Mesenchymal stem cell (in vitro differentiated cells and primary cell): ENCODE measurements at regions not wholly inside any gene's neighbourhood (a gene's known extent, or its start where the extent isn't known, plus 50 kb on each side); places are given as distances from the start of the nearest gene placed in this dataset.

ENCODE experiments used
- DNase-seq: peaks from one replicate; pipeline ENCODE4 v3.0.0-alpha.2; 2013
- H2AFZ ChIP-seq: one replicate; pipeline ENCODE4 v1.6.1; 2013; ENCODE audit warnings: low read depth, mild to moderate bottlenecking, control low read depth, inconsistent platforms, low read length, moderate library complexity
- H2AK5ac ChIP-seq: 2 replicates; pipeline ENCODE4 v1.6.1; 2013; ENCODE audit warnings: low read length, moderate library complexity, mild to moderate bottlenecking, inconsistent platforms; ENCODE audit not compliant: severe bottlenecking
- H2BK120ac ChIP-seq: one replicate; pipeline ENCODE4 v1.6.1; 2013; ENCODE audit warnings: low read depth, mild to moderate bottlenecking, inconsistent platforms, low read length, moderate library complexity
- H2BK12ac ChIP-seq, 2 experiments: one replicate each; pipeline ENCODE4 v1.6.1; 2013; ENCODE audit warnings: inconsistent platforms in 2 of 2, low read length in 2 of 2, mild to moderate bottlenecking in 2 of 2, moderate library complexity in 2 of 2, control low read depth in 1 of 2
- H2BK15ac ChIP-seq: one replicate; pipeline ENCODE4 v1.6.1; 2013; ENCODE audit warnings: mild to moderate bottlenecking, low read depth, inconsistent platforms; ENCODE audit not compliant: poor library complexity, severe bottlenecking
- H2BK5ac ChIP-seq: 2 replicates; pipeline ENCODE4 v1.6.1; 2013; ENCODE audit warnings: low read depth, mild to moderate bottlenecking, low read length, control low read depth, inconsistent platforms; ENCODE audit not compliant: poor library complexity, severe bottlenecking
- H3K14ac ChIP-seq, 2 experiments: one replicate each; pipeline ENCODE4 v1.6.1; 2013; ENCODE audit warnings: inconsistent platforms in 2 of 2, low read length in 2 of 2, control low read depth in 1 of 2, mild to moderate bottlenecking in 1 of 2, moderate library complexity in 1 of 2
- H3K18ac ChIP-seq, 2 experiments: one replicate each; pipeline ENCODE4 v1.6.1; 2013; ENCODE audit warnings: inconsistent platforms in 2 of 2, low read length in 2 of 2, control low read depth in 1 of 2, low read depth in 1 of 2, mild to moderate bottlenecking in 1 of 2
- H3K23ac ChIP-seq, 2 experiments: one replicate each; pipeline ENCODE4 v1.6.1; 2013; ENCODE audit warnings: inconsistent platforms in 2 of 2, low read length in 2 of 2, mild to moderate bottlenecking in 2 of 2, moderate library complexity in 2 of 2, control low read depth in 1 of 2
- H3K27ac ChIP-seq: 2 replicates; pipeline ENCODE4 v1.5.1; 2013; ENCODE audit warnings: mild to moderate bottlenecking, moderate library complexity, low read length, control low read depth, inconsistent platforms; ENCODE audit not compliant: poor library complexity, severe bottlenecking
- H3K27me3 ChIP-seq, 2 experiments: 2 replicates each; pipeline versions ENCODE4 v1.6.1 to v1.7.0; 2013; ENCODE audit warnings: low read length in 2 of 2, mild to moderate bottlenecking in 2 of 2, moderate library complexity in 2 of 2, control low read depth in 1 of 2, inconsistent platforms in 1 of 2; ENCODE audit not compliant: control insufficient read depth in 1 of 2, insufficient read depth in 1 of 2
- H3K36me3 ChIP-seq, 2 experiments: 2 replicates each; pipeline versions ENCODE4 v1.6.1 to v1.7.0; 2013; ENCODE audit warnings: low read length in 2 of 2, control low read depth in 1 of 2, inconsistent platforms in 1 of 2, low read depth in 1 of 2, mild to moderate bottlenecking in 1 of 2; ENCODE audit not compliant: insufficient read depth in 2 of 2, control insufficient read depth in 1 of 2
- H3K4ac ChIP-seq, 2 experiments: one replicate each; pipeline ENCODE4 v1.6.1; 2013; ENCODE audit warnings: inconsistent platforms in 2 of 2, low read length in 2 of 2, mild to moderate bottlenecking in 2 of 2, moderate library complexity in 2 of 2, control low read depth in 1 of 2, low read depth in 1 of 2
- H3K4me1 ChIP-seq: 2 replicates; pipeline ENCODE4 v1.6.1; 2013; ENCODE audit warnings: low read depth, low read length, control low read depth; ENCODE audit not compliant: control insufficient read depth, insufficient read depth
- H3K4me2 ChIP-seq: 2 replicates; pipeline ENCODE4 v1.6.1; 2013; ENCODE audit warnings: low read length, mild to moderate bottlenecking, inconsistent platforms; ENCODE audit not compliant: poor library complexity, severe bottlenecking
- H3K4me3 ChIP-seq, 2 experiments: 2 replicates each; pipeline versions ENCODE4 v1.5.1 to v1.7.0; 2013; ENCODE audit warnings: low read length in 2 of 2, mild to moderate bottlenecking in 2 of 2, control low read depth in 1 of 2, low read depth in 1 of 2; ENCODE audit not compliant: insufficient read depth in 1 of 2
- H3K79me1 ChIP-seq: replicated peaks from 2 replicates; pipeline ENCODE4 v1.6.1; 2013; ENCODE audit warnings: mild to moderate bottlenecking, control low read depth, low read length, inconsistent platforms; ENCODE audit not compliant: poor library complexity, severe bottlenecking
- H3K9ac ChIP-seq: 2 replicates; pipeline ENCODE4 v1.7.0; 2013; ENCODE audit warnings: mild to moderate bottlenecking, low read length, moderate library complexity
- H3K9me3 ChIP-seq: 2 replicates; pipeline ENCODE4 v1.7.0; 2013; ENCODE audit warnings: mild to moderate bottlenecking, low read length; ENCODE audit not compliant: control insufficient read depth
- H4K8ac ChIP-seq: one replicate; pipeline ENCODE4 v1.6.1; 2013; ENCODE audit warnings: inconsistent platforms, mild to moderate bottlenecking, low read length, moderate library complexity
- H4K91ac ChIP-seq: one replicate; pipeline ENCODE4 v1.6.1; 2013; ENCODE audit warnings: mild to moderate bottlenecking, low read length, inconsistent platforms
- WGBS: methylation state at CpG from one replicate; pipeline ENCODE4 v1.1.7; 2013; ENCODE audit warnings: mixed read lengths; 5-methylcytosine and 5-hydroxymethylcytosine counted together

GRCh38 chr5:2259494-2260107, 376.9 kb upstream of the IRX4 start:
- Histone ChIP-seq H3K18ac (no peak overlapping the region), H3K9me3 (no peaks in the 10 kb centered on the region), H2BK120ac (no peak overlapping the region), H2BK15ac (no peak overlapping the region), H3K23ac (no peak overlapping the region), H3K4me3 (no peak overlapping the region), H2BK5ac (no peak overlapping the region), H3K4me2 (no peak overlapping the region), H3K9ac (no peak overlapping the region), H3K36me3 (no peaks in the 10 kb centered on the region), H2BK12ac (no peak overlapping the region), H2AFZ (no peak overlapping the region), H3K27me3 (no peaks in the 10 kb centered on the region), H3K4ac (no peak overlapping the region), H3K79me1 (no peaks in the 10 kb centered on the region), H2AK5ac (no peak overlapping the region), H3K4me1 (no peaks in the 10 kb centered on the region), H4K91ac (no peak overlapping the region), H4K8ac (no peak overlapping the region), H3K27ac (no peak overlapping the region), H3K14ac (no peak overlapping the region)
- 55% methylated on average over 7 of the region's 7 CpGs for WGBS
- no peak for DNase-seq

DNA sequence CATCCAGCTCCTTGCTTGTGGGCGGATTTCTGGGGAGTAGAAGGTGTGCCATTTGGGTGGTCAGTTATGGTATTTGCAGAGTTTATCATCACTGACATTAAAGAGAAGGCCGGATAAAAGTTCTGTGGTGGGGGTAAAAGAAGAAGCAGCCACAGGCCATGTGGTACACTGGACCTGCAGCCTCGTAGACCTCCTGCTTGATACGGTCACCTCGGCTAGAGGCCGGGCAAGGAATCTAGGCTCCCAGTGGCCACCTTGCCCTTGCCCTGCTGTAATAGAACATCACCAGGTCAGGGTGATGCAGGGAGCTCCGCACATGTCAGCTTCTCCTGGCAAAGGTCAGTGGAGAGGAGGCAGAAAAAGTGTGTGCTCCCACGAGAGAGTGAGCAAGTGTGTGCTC, 376.1 kb upstream of the IRX4 start:
- Histone ChIP-seq H3K4ac (no peak overlapping the region), H2AFZ (no peak overlapping the region), H3K23ac (no peak overlapping the region), H3K27me3 (no peaks in the 10 kb centered on the region), H3K9me3 (no peaks in the 10 kb centered on the region), H3K4me3 (no peak overlapping the region), H4K8ac (no peak overlapping the region), H3K18ac (no peak overlapping the region), H3K14ac (no peak overlapping the region), H2BK12ac (no peak overlapping the region), H2BK120ac (no peak overlapping the region), H2AK5ac (no peak overlapping the region), H4K91ac (no peak overlapping the region), H3K36me3 (no peaks in the 10 kb centered on the region), H3K27ac (no peak overlapping the region), H2BK5ac (no peak overlapping the region), H2BK15ac (no peak overlapping the region), H3K9ac (no peak overlapping the region), H3K4me1 (no peaks in the 10 kb centered on the region), H3K4me2 (no peak overlapping the region), H3K79me1 (no peaks in the 10 kb centered on the region)
- WGBS: 82% methylated on average over 8 of the region's 8 CpGs
- DNase-seq: no peak

DNA sequence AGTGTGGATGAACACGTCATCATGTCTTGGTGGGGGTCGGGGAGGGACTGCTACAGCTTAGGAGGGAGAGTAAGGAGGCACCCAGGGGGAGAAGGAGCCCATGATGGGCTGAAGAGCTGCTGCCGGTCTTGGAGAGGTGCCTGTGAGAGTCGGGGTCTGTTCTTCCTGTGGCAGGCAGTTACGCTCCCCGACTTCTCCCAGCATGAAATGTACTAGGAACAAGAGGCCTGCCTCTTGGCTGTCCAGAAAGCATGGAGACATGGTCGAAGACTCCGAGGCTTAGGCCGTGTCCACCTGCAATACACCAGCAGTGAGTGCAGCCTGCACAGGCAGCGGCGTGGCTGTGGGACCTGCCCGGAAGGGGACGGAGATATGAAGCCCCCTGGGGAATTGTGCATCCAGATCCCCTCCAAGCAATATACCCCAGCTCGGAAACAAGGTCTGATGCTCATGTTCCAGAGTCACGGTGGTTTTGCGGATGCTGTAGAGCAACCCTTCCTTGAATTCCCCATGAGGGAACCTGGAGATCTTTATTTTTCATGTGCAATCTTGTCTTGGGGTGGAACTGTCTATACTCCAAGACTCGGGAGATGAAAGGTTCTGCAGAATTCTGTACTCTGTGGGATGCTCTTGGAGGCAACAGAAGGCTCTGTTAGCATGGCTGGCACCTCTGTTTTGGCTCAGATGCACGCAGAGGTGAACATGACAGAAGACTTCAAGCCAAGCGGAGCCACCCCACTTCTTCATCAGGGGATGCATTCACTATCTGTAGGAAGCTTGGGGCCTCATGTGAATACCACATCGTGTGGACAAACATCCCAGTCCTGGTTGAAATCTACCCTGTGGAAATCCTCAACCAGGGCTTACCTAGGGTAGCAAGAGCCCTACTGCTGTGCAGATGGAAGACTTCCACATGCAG, 374.9 kb upstream of the IRX4 start:
- no peak overlapping the region for H2BK5ac ChIP-seq
- no peaks in the 10 kb centered on the region for H3K36me3 ChIP-seq
- H3K9ac ChIP-seq: no peak overlapping the region
- DNase-seq: no peak
- 83% methylated on average over 20 of the region's 20 CpGs for WGBS
- no peak overlapping the region for H3K27ac ChIP-seq
- H2AFZ ChIP-seq: no peak overlapping the region
- no peak overlapping the region for H3K18ac ChIP-seq
- H3K27me3 ChIP-seq: no peaks in the 10 kb centered on the region
- no peak overlapping the region for H2AK5ac ChIP-seq
- no peak overlapping the region for H3K23ac ChIP-seq
- no peak overlapping the region for H2BK12ac ChIP-seq
- no peak overlapping the region for H3K4me3 ChIP-seq
- H2BK120ac ChIP-seq: no peak overlapping the region
- H3K79me1 ChIP-seq: no peaks in the 10 kb centered on the region
- H3K4ac ChIP-seq: no peak overlapping the region
- no peaks in the 10 kb centered on the region for H3K4me1 ChIP-seq
- H2BK15ac ChIP-seq: no peak overlapping the region
- H4K8ac ChIP-seq: no peak overlapping the region
- H4K91ac ChIP-seq: no peak overlapping the region
- no peak overlapping the region for H3K4me2 ChIP-seq
- H3K14ac ChIP-seq: no peak overlapping the region
- H3K9me3 ChIP-seq: no peaks in the 10 kb centered on the region

DNA sequence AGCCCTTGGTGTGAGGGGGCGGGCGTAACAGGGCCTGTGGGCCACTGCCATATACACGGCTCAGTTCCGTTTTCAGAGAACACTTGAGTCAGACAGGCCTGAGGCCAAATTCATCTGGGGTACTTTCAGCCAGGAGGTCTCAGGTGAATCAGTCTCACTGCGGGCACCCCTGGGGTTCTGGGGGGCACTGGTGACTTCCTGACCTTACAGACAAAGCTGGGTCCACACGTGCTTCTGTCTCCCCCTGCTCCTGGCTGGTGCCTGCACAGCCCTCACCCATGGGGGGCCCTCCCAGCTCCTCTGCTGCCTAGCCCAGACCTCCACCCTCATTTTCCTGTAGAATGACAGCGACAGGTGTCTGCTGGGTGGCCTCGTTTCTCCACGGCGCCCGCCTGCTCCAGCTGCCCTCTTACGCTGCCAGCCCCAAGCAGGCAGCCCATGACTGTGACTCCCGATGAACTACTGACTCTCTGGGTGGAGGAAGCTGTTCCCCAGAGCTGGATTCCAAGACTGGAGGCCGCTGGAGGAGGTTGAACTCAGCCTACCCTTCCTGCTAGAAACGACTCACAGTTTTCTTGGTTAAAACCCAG, 374.1 kb upstream of the IRX4 start:
- DNase-seq: no peak
- H4K91ac ChIP-seq: no peak overlapping the region
- no peaks in the 10 kb centered on the region for H3K36me3 ChIP-seq
- H3K23ac ChIP-seq: no peak overlapping the region
- H2AK5ac ChIP-seq: no peak overlapping the region
- H3K4me3 ChIP-seq: peak overlapping the region in 1 of 2 experiments; percentile 29
- no peak overlapping the region for H3K9ac ChIP-seq
- H3K4me1 ChIP-seq: no peaks in the 10 kb centered on the region
- no peak overlapping the region for H4K8ac ChIP-seq
- no peak overlapping the region for H2BK15ac ChIP-seq
- H2BK12ac ChIP-seq: no peak overlapping the region
- no peak overlapping the region for H3K4me2 ChIP-seq
- H2BK120ac ChIP-seq: no peak overlapping the region
- no peak overlapping the region for H2AFZ ChIP-seq
- H3K27ac ChIP-seq: no peak overlapping the region
- H3K14ac ChIP-seq: no peak overlapping the region
- H3K4ac ChIP-seq: no peak overlapping the region
- no peaks in the 10 kb centered on the region for H3K9me3 ChIP-seq
- H3K18ac ChIP-seq: no peak overlapping the region
- 92% methylated on average over 13 of the region's 15 CpGs for WGBS
- H3K27me3 ChIP-seq: no peaks in the 10 kb centered on the region
- H2BK5ac ChIP-seq: no peak overlapping the region
- no peaks in the 10 kb centered on the region for H3K79me1 ChIP-seq
